Fibroblast of pulmonary artery (primary cell): ENCODE measurements at regions not wholly inside any gene's neighbourhood (a gene's known extent, or its start where the extent isn't known, plus 50 kb on each side); places are given as distances from the start of the nearest gene placed in this dataset.

Experiments
- DNase-seq: peaks from one replicate; pipeline ENCODE4 v3.0.0-alpha.2; 2010; ENCODE audit warnings: low read depth
- H3K4me3 ChIP-seq: replicated peaks from 2 replicates; pipeline ENCODE4 v1.5.1; 2011; ENCODE audit warnings: low read depth, mild to moderate bottlenecking, control low read depth, low read length, moderate library complexity
- TF ChIP-seq, protein P1 (sequence below): IDR thresholded peaks from 2 replicates; pipeline ENCODE4 v1.5.1; 2011; ENCODE audit warnings: mild to moderate bottlenecking, control low read depth, low read length, inconsistent platforms; ENCODE audit errors: missing control alignments

DNA sequence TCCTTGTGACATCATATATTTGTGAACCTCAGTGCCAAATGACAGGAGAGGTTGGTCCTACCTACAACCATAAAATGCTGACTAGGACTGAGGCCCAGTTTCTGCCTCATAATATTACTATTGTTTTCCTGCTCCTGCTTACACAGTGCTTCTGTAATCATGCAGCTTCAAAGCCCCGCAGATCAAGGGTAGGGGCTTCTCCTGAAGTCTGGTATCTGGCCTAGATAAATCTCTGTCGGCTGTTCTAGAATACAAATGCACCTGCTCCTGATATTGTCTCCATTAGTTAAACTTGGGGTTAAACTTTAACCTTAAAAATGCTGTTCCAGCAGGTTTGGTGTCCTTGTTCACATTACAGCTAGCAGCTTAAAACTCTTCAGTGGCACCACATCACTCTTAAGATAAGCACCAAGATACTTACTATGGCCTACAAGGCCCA, 552.4 kb downstream of the TUSC7 start:
- TF ChIP-seq, protein P1, sequence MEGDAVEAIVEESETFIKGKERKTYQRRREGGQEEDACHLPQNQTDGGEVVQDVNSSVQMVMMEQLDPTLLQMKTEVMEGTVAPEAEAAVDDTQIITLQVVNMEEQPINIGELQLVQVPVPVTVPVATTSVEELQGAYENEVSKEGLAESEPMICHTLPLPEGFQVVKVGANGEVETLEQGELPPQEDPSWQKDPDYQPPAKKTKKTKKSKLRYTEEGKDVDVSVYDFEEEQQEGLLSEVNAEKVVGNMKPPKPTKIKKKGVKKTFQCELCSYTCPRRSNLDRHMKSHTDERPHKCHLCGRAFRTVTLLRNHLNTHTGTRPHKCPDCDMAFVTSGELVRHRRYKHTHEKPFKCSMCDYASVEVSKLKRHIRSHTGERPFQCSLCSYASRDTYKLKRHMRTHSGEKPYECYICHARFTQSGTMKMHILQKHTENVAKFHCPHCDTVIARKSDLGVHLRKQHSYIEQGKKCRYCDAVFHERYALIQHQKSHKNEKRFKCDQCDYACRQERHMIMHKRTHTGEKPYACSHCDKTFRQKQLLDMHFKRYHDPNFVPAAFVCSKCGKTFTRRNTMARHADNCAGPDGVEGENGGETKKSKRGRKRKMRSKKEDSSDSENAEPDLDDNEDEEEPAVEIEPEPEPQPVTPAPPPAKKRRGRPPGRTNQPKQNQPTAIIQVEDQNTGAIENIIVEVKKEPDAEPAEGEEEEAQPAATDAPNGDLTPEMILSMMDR, result no peak
- no peak overlapping the region for H3K4me3 ChIP-seq
- DNase-seq, result no peak

DNA sequence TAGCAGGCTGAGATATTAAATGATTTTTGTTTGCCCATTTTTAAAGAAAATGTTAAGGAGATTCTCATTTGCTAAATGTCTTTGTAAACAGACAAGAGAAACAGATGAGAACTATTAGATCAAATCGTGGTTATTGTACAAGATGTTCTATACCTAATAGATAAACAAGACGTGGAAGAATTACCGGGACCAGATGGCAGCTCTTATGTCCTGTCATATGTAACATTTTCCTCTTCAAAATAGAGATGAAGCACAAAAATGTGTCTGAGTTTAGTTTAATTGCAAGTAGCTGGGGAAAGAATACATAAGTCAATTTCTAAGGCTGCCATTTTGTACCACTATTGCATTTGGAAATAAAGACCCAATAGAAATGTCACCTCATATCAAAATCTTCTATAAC, 553.7 kb downstream of the TUSC7 start:
- TF ChIP-seq, protein P1, result no peak
- no peak for DNase-seq
- H3K4me3 ChIP-seq, result no peak overlapping the region

DNA sequence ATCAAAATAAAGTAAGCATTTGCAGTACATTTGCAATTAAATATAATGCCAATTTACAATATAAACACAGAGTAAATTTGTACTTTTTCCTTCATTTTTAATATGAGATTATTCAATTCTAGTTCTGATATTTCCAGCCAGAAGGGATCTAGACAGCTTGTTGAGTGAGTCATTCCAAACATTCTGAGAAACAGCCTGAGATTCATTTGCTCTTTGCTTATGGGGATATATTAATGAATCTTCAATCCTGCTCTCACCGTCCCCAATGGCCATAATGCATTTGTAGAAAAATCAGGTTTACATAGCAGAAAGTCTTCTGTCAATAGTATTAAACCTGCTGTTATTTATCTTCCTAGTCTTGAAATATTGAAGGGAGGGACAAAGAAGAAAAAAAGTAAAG, 554.2 kb downstream of the TUSC7 start:
- DNase-seq, result no peak
- H3K4me3 ChIP-seq, result no peak overlapping the region
- TF ChIP-seq, protein P1, result no peak

DNA sequence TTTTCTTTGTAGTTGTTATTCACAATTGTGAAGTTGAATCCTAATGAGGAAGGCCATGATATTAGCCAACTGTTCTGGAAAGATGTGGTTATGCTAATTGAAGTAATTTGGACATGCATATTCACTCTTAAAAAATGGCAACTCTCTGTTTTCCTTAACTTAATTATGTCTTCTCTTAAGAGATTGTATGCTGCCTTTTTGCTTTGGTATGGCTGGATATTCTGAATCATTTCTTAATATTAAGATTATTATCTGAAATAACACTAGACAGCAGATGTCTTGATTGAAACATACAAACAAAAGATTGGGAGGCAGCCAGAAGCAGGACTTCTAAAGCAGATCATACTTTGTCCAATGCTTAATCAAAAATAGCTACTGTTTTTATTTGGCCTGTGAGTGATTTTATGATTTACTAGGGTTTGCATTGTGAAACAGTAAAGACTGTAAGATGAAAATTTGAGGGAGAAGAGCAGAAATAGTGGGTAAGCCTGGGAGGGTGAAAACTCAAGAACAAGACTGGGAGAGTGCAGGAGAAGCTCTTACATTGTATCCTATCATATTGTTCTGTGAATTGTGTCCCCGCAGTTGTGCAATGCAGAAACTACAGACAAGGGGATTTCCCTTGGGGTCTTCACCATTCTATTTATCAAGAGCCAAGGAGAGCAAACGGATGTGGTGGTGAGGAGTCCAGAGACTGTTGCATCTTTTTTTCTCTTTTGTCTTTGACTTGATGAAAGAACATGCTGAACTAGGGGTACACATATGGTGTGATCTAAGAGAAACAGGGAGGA, 554.8 kb downstream of the TUSC7 start:
- no peak for DNase-seq
- no peak overlapping the region for H3K4me3 ChIP-seq
- TF ChIP-seq, protein P1, result no peak

DNA sequence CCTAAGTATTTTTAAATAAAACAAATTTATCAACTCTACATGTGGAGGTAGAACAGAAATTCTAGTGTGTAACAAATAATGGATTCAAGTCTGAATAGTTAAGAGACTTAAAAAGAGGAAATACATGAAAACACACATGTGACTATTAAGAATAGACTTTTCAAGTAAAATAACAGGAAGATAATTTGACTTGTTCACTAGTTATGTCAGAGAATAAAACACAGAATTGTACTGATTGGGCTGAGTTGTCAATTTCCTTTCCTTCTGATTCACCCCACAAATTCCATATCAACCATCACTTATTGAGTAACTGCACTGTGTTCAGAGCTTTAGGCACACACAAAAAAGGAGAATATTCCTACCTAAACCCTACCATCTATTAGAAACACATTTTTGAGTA, 557.2 kb downstream of the TUSC7 start:
- no peak for DNase-seq
- TF ChIP-seq, protein P1, result no peak

DNA sequence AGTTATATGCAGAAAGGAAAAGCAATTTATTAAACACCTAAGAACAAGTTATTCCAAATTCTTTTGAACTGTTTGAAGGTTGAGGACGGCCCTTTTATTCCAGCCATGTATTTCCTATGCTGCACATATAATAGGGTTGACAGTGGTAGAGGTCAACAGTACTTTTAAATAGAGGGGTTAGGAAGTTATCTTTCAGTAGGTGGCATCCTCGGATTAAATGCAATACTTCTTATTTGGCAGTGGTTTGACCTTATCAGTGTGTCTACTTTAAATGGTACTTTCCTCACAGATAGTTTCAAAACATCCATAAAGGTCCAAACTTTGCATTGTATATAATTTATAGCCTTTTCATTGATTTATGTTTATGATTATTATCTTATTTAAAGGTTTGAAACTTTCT, 558.7 kb downstream of the TUSC7 start:
- TF ChIP-seq, protein P1, result no peak
- H3K4me3 ChIP-seq, result no peak overlapping the region
- no peak for DNase-seq

More for the DNA sequence above, 557.2 kb downstream of the TUSC7 start:
- no peak overlapping the region for H3K4me3 ChIP-seq

DNA sequence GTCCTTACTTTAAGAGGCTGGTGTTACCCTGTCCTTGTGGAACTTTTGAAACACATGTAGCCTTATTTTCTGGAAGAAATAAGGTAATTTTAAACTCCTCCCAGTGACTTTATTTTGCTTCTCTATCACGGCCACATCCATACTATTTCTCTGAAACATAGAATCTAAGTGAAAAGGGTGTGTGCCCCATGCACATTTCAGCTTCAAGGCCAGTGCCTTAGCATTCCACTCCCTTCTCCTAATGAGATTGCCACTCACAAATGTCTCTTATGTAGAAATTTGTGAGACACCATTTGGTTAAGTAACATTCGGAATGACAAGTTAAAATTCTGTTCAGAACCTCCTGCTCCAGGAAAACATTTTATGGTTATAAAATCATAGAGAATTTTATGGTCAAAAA, 562.7 kb downstream of the TUSC7 start:
- DNase-seq, result no peak
- no peak overlapping the region for H3K4me3 ChIP-seq
- TF ChIP-seq, protein P1, result no peak
